HTR-8/SVneo (cell line): ENCODE measurements at regions not wholly inside any gene's neighbourhood (a gene's known extent, or its start where the extent isn't known, plus 50 kb on each side); places are given as distances from the start of the nearest gene placed in this dataset.
"Not testable (repeated sequence)": the region's sequence is repeated elsewhere in the genome, so short reads cannot be mapped to it uniquely, and the experiment has no call there.

ENCODE experiments used
- DNase-seq: peaks from one replicate; pipeline ENCODE4 v3.0.0; 2011; ENCODE audit warnings: low spot score, mixed read lengths; ENCODE audit not compliant: insufficient read length
- FAIRE-seq: peaks from 2 replicates; lab custom pipeline; 2011; peaks lifted over from hg19 to GRCh38; lab: Jason Lieb, UNC

GRCh38 chrX:136975684-136976470 is 57.9 kb downstream of the GPR101 start:
- DNase-seq, result no peak
- FAIRE-seq, result no peak

DNA sequence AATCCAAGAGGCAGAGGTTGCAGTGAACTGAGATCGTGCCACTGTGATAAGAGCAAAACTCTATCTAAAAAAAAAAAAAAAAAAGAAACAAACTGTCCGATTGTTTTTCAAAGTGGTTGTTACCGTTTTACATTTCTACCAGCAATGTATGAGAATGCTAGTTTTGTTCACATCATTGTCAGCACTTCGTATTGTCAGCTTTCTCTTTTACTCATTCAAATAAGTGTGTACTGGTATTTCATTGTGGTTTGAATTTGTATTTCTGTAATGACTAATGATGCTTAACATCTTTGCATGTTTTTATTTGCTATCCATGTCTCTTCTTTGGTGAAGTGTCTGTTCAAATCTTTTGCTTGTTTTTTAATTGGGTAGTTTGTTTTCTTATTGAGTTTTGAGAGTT is 65.8 kb downstream of the GPR101 start:
- FAIRE-seq (no peak), DNase-seq (no peak)

DNA sequence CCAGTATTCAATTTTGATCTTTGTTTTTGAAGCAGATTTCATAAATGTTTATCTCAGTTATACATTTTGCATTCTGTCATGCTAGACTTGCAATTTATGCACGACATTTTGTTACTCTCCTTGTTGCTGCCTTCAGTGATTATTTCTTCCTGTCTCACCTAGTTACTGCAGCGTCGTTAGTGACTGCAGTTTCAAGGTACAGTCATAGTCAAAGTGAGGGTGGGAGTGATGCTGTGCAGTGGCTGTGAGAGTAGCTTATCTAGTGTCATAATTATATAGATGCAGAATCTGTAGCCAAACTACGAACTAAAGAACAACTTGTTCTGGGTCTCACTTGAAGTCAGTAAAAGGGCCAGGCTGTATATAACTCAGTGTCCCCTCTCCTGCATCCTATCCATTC is 69.8 kb downstream of the GPR101 start:
- DNase-seq (no peak), FAIRE-seq (no peak)

DNA sequence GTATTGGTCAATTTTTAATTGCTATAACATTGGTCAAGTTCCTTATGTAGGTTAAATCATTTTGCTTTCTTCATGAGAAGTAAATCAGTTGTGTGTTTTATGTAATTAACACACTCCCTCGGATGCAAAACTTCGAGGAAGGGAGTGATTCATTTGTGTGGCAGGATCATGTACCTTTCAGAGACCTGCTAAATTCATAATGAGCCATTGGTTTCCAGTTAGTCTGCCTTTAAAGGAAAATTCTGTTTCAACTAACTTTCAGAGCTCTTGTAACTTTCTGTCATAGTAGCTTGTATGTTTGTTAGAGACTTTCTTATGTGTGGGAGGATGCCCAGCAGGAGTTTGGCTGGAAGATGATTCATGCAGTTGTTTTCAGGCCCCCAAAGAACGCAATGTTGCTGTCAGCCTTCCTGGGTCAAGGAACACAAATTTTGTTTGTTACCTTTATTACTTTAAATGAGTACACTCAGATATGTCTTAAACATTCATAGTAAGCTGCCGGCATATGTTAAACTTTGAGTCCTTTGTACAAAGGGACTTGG is 72.1 kb downstream of the GPR101 start:
- DNase-seq (no peak), FAIRE-seq (no peak)

DNA sequence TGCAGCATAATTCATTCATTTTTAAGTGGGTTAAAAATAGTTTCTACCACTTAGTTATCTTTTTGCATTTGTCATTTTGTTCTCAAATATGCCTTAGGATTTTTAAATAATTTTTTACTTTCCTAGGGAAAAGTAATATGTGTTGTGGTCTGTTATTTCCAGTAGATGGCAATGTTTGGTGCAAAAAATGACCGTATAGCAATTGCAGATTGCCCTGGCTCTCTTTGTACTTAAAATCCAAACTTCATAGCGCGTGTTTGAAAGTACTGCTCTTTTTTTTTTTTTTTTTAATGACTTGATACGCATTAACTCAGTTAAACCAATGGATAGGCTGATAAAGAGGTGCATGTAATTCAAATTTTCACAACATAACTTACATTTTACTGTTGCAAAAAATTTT is 74.4 kb upstream of the RBMX start:
- no peak for FAIRE-seq
- DNase-seq, result peak; percentile 1

- peak; percentile 27 for DNase-seq
Observed at GRCh38 chrX:136953867-136954787, 73.6 kb upstream of the RBMX start.

GRCh38 chrX:136950211-136950610 is 69.7 kb upstream of the RBMX start:
- no peak for FAIRE-seq
- no peak for DNase-seq

More at GRCh38 chrX:136953867-136954787, 73.6 kb upstream of the RBMX start:
- no peak for FAIRE-seq

DNA sequence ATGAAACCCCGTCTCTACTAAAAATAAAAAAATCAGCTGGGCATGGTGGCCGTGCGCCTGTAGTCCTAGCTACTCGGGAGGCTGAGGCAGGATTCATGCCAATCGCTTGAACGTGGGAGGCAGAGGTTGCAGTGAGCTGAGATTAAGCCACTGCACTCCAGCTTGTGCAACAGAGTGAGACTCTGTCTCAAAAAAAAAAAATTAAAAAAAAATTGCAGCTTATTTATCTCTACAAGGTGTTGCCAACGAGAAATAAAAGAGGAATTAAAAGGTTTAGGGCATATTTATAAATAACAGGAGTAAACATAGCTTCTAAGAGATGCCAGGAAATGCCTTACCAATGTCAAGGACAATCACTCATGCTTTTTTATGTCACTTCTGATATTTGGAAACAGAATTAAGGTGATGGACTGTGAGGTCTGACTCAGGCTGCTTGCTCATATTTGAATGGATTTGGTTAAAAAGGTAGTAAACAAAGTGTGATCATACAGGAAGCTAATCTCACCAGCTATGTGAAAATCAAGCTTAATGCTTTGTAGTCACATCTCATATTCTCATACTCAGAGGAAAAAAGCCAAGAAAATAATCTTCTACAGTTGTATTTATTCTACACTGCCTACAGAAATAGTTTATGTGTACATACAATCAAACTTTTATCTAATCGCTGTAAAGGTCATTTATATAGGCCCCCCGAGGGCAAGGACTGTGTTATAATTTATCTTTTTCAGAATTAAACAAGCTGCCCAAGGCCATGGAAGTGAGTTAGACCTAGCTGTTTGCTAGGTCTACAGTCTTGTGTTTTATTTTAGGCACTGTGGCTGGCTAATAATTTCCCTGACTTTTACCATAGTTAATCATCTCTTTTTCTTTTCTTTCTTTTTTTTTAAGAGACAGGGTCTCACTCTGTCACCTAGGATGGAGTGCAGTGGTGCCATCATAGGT is 61.1 kb upstream of the RBMX start:
- DNase-seq, result no peak
- FAIRE-seq, result no peak

DNA sequence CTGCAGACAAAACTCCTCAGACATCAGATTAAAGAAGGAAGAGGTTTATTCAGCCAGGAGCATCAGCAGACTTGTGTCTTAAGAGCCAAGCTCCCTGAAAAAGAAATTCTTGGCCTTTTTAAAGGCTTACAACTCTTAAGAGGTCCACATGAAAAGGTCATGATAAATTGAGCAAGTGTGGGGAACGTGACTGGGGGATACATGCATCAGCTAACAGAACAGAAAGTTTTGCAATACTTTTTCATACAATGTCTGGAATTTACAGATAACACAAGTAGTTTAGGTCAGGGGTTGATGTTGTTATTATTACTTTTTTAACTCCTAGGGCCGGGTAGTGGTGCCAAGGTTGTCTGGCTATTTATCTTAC is 55.6 kb upstream of the RBMX start:
- DNase-seq, result no peak
- no peak for FAIRE-seq

GRCh38 chrX:136935533-136936182 is 55.1 kb upstream of the RBMX start:
- not testable (repeated sequence) for DNase-seq, FAIRE-seq

DNA sequence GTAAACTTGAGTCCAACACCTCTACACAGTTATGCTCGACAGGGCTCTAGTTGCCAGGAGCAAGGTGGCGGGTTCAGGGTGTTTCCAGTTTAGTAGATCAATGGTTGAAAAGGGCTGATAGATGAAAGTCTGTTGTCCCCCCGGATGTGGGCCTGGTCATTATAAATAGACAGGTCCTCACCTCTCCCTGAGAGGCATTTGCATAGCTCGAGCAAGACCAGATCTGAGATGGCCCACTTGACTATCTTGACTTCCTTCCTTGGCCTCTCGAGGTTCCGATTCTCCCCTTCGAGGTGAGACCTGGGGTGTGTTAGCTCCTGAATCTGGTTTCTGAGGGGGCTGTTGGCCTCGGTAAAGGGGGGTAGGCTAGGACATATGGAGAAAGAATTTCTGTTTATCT is 54.1 kb upstream of the RBMX start:
- FAIRE-seq, DNase-seq: not testable (repeated sequence)

GRCh38 chrX:136933611-136934145 is 53.2 kb upstream of the RBMX start:
- DNase-seq (no peak), FAIRE-seq (no peak)

DNA sequence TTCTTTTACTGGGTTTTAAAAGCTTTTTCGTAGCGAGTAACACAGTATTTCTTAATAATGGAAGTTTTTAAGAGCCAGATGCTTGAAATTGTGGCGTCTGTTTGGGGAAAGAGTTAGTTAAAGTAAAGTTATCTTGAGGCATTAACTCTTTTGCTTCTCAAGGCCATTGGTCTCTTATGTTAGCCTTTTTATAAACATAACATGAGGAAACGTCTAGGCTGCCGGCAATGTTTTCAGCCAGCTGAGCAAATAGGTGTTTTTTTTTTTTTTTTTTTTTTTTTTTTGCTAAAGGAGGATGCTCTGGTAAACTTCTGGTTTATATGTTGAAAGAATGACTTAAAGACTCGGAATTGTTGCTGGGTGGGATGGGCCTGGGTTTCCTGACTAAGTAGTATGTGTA is 51.1 kb upstream of the RBMX start:
- FAIRE-seq, result no peak
- no peak for DNase-seq
